Pancreas (tissue), 10 donors: ENCODE measurements at regions not wholly inside any gene's neighbourhood (a gene's known extent, or its start where the extent isn't known, plus 50 kb on each side); places are given as distances from the start of the nearest gene placed in this dataset.

Experiments
- ATAC-seq, 4 donors: fragments of 200-7000 bp; cut with Tn5 transposase; one replicate each; pipeline versions ENCODE4 v1.8.0 to v1.9.1; 2020; ENCODE audit warnings: mild to moderate bottlenecking in 4 of 4, moderate library complexity in 4 of 4
- DNase-seq, 6 donors: peaks; one replicate each; pipeline ENCODE4 v3.0.0-alpha.2; 2020
- FAIRE-seq: peaks from 2 replicates; lab custom pipeline; 2012; peaks lifted over from hg19 to GRCh38; lab: Jason Lieb, UNC
- H3K27ac ChIP-seq, 4 donors: fragments of 200-600 bp; sonication (generic); 1 replicate in 3 of 4; 2 replicates in 1 of 4; pipeline versions ENCODE4 v1.5.0 to v1.8.0; 2020
- H3K27me3 ChIP-seq, 4 donors: fragments of 200-600 bp; one replicate each; pipeline ENCODE4 v1.8.0; 2021
- H3K36me3 ChIP-seq, 3 donors: fragments of 200-600 bp; sonication (generic) in 1 of 3; one replicate each; pipeline versions ENCODE4 v1.5.0 to v1.8.0; 2020 to 2021
- H3K4me1 ChIP-seq, 3 donors: fragments of 200-600 bp; one replicate each; pipeline ENCODE4 v1.8.0; 2021
- H3K4me3 ChIP-seq, 4 donors: fragments of 200-600 bp; sonication (generic) in 2 of 4; one replicate each; pipeline versions ENCODE4 v1.5.0 to v1.8.0; 2020 to 2021
- H3K9me3 ChIP-seq, 4 donors: fragments of 200-600 bp; one replicate each; pipeline ENCODE4 v1.8.0; 2021
- WGBS, 2 donors: extraction: QIAGEN DNeasy Blood & Tissue Kit; methylation state at CpG; one replicate each; pipeline ENCODE4 v1.1.7; 2013; 5-methylcytosine and 5-hydroxymethylcytosine counted together
- intact Hi-C, 3 donors: fragments of 100-400 bp; cut with DNase I; formaldehyde crosslinking; loops; one replicate each; pipeline versions ENCODE4 v1.11.1 to v1.14.2; 2022
- TF ChIP-seq, protein P1 (sequence below), 4 donors: fragments of 200-600 bp; sonication (generic) in 3 of 4; IDR thresholded peaks; one replicate each; pipeline versions ENCODE4 v1.5.0 to v1.8.0; 2021; ENCODE audit warnings: antibody characterized with exemption in 4 of 4
- donor health status: healthy with polysubstance abuse.
- donor health status: DM: no; HTN: no; CAD: no; lungs with moderate emphysema.
- donor health status: DM: no; HTN: no; CAD: no.
- donor health status: control.
- donor health status: control.
- donor health status: Bipolar disorder and iron deficiency.
- donor health status: DM: yes; HTN: yes; CAD: no.
- donor health status: DM: no; HTN: no; CAD: no.
- donor health status: DM: no; HTN: no; CAD: no.
- donor health status: DM: yes; HTN: yes; CAD: no.

DNA sequence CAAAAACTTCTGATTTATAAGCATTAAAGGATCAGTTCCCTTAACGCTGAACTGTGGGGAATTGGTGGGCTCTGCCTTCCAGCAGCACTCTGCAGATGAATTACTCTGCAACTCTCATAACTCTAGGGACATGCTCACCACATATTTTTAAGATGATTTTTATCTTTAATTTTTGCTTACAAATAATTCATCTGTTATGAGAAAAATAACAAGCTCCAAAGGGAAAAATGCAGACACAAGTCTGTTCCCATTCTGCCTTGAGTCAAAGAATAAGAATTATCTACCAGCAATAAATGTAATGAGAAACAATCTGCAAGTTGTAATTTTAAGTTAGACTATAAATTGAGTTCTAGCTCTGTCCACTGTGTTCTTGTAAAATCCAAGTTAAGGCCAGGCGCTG is 133.1 kb upstream of the MDM1 start:
- ATAC-seq: no peak
- Histone ChIP-seq H3K27me3 (no peaks in the 10 kb centered on the region), H3K27ac (no peak overlapping the region), H3K4me3 (no peak overlapping the region), H3K9me3 (no peaks in the 10 kb centered on the region), H3K36me3 (no peaks in the 10 kb centered on the region), H3K4me1 (no peaks in the 10 kb centered on the region)
- intact Hi-C loops: no loop called here
- no peak for DNase-seq
- 88 to 90% methylated on average over 2 of the region's 2 CpGs for WGBS, 2 donors
- TF ChIP-seq, protein P1, sequence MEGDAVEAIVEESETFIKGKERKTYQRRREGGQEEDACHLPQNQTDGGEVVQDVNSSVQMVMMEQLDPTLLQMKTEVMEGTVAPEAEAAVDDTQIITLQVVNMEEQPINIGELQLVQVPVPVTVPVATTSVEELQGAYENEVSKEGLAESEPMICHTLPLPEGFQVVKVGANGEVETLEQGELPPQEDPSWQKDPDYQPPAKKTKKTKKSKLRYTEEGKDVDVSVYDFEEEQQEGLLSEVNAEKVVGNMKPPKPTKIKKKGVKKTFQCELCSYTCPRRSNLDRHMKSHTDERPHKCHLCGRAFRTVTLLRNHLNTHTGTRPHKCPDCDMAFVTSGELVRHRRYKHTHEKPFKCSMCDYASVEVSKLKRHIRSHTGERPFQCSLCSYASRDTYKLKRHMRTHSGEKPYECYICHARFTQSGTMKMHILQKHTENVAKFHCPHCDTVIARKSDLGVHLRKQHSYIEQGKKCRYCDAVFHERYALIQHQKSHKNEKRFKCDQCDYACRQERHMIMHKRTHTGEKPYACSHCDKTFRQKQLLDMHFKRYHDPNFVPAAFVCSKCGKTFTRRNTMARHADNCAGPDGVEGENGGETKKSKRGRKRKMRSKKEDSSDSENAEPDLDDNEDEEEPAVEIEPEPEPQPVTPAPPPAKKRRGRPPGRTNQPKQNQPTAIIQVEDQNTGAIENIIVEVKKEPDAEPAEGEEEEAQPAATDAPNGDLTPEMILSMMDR (IDR thresholded peaks at IDR 0.05): no peak
- no peak for FAIRE-seq

DNA sequence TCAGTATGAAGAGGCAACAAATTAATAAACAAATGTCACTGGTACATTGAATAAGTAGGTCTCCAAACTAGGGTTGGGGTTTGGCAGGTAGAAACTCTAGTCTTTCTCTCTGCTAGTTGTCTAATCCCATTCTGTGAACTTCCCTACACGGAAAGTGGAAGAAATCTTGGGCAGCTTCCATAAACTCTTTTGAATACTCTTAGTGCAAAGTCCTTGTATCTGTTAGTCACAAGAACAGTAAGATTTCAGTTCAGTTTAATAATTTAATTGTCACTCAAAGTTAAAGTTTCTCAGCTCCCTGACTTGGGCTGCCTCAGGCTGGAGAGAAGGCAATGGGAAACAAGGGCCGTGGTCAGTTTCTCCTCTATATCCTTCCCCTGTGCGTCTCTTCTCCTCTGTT is 135.4 kb upstream of the MDM1 start:
- Histone ChIP-seq H3K9me3 (no peaks in the 10 kb centered on the region), H3K4me3 (no peak overlapping the region), H3K36me3 (no peaks in the 10 kb centered on the region), H3K27ac (no peak overlapping the region), H3K27me3 (no peaks in the 10 kb centered on the region), H3K4me1 (no peaks in the 10 kb centered on the region)
- 69 to 76% methylated on average over 3 of the region's 3 CpGs for WGBS, 2 donors
- FAIRE-seq (no peak), DNase-seq (no peak), ATAC-seq (no peak)
- intact Hi-C loops: no loop called here
- TF ChIP-seq, protein P1 (IDR thresholded peaks at IDR 0.05): no peak

DNA sequence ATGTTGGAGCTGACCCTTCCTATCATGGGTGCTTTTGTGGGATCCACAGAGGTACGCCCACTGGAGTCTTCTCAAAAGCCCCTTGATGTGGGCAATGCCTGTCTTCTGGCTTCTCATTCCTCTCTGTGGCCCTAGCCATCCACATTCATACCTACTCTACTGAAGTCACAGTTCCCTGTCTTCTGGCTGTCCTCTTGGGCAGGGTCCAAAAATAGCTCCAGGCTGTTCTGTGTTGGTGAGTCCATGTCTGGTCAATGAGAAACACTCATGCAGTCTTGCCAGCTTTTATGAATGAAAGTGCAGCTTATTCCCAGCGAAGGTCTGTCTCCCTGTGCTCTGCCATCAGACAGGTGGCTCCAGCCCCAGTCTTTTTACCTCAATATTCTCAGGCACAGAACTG is 135.9 kb upstream of the MDM1 start:
- H3K4me3 ChIP-seq: no peak overlapping the region
- ATAC-seq (no peak), FAIRE-seq (no peak), DNase-seq (no peak)
- H3K27me3 ChIP-seq: no peaks in the 10 kb centered on the region
- no peaks in the 10 kb centered on the region for H3K4me1 ChIP-seq
- H3K36me3 ChIP-seq: no peaks in the 10 kb centered on the region
- no peak overlapping the region for H3K27ac ChIP-seq
- intact Hi-C loops: no loop called here
- TF ChIP-seq, protein P1 (IDR thresholded peaks at IDR 0.05): no peak
- H3K9me3 ChIP-seq: no peaks in the 10 kb centered on the region
- 83 to 84% methylated on average over 2 of the region's 2 CpGs for WGBS, 2 donors

DNA sequence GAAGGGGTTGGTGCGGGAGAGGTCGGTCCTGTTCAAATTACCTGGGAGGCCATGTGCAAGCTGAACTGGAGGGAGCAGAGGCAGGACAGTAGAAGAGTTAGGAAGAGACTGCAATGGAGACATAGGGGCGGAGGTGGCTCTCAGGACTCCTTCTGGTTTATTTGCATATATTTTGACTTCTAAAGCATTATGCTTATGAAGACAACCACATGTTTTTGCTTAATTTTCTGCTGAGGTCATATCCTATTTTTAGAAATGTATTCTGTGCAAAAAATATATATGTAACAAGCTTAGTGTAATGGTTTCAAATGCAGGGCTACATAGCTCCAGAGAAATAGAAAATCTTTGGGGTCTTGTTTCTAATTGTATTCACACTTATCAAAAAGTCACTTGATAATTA is 137.0 kb upstream of the MDM1 start:
- no peak overlapping the region for H3K27ac ChIP-seq
- TF ChIP-seq, protein P1 (IDR thresholded peaks at IDR 0.05): no peak
- no peak for ATAC-seq
- H3K4me3 ChIP-seq: no peak overlapping the region
- no peak for FAIRE-seq
- no peak for DNase-seq
- no peaks in the 10 kb centered on the region for H3K9me3 ChIP-seq
- H3K27me3 ChIP-seq: no peaks in the 10 kb centered on the region
- no peaks in the 10 kb centered on the region for H3K36me3 ChIP-seq
- H3K4me1 ChIP-seq: no peaks in the 10 kb centered on the region
- WGBS, 2 donors: 79 to 82% methylated on average over 3 of the region's 3 CpGs
- intact Hi-C loops: no loop called here

DNA sequence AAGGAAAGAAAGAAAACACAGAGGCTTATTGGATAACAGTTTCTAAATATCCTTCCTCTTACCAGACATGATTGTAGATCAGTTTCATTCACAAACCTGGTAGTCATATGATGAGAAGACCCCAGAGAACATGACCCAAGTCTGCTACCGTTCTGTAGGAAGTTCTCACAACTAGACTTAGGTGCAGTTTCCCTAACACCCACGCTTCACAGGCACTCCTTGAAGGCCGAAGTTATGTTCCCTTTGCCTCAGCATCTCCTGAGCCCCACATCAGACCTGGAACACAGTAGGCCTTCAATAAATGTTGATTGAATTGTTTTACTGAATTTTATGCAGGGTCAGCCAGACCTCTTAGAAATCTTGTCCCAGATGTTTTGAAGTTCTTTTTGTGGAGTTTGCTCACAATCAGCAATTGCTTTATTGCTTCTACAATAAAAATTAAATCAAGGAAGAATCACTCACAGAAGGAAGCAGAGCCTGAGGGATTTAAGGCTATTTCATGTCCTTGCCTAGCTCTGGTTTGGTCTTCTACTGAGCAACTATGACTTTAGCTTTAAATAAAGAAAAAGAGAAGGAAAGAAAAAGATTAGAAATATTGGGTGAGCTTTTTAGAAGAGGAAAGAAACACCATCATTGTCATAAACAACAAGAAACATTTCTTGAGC is 138.6 kb upstream of the MDM1 start:
- H3K9me3 ChIP-seq: no peaks in the 10 kb centered on the region
- intact Hi-C loops: no loop called here
- TF ChIP-seq, protein P1 (IDR thresholded peaks at IDR 0.05): no peak
- no peaks in the 10 kb centered on the region for H3K4me1 ChIP-seq
- FAIRE-seq (no peak), DNase-seq (no peak), ATAC-seq (no peak)
- no peaks in the 10 kb centered on the region for H3K27me3 ChIP-seq
- no peak overlapping the region for H3K27ac ChIP-seq
- no peaks in the 10 kb centered on the region for H3K36me3 ChIP-seq
- H3K4me3 ChIP-seq: no peak overlapping the region
- WGBS, 2 donors: 69 to 84% methylated on average over 3 of the region's 3 CpGs
